GM19372 (cell line): ENCODE measurements at regions not wholly inside any gene's neighbourhood (a gene's known extent, or its start where the extent isn't known, plus 50 kb on each side); places are given as distances from the start of the nearest gene placed in this dataset.
"Not testable (repeated sequence)": the region's sequence is repeated elsewhere in the genome, so short reads cannot be mapped to it uniquely, and the experiment has no call there.

Source experiments
- ATAC-seq: cut with Tn5 transposase; IDR thresholded peaks from one replicate; pipeline ENCODE4 v1.9.1; 2021; ENCODE audit warnings: mild to moderate bottlenecking, low read depth, moderate library complexity; ENCODE audit not compliant: unreplicated experiment

DNA sequence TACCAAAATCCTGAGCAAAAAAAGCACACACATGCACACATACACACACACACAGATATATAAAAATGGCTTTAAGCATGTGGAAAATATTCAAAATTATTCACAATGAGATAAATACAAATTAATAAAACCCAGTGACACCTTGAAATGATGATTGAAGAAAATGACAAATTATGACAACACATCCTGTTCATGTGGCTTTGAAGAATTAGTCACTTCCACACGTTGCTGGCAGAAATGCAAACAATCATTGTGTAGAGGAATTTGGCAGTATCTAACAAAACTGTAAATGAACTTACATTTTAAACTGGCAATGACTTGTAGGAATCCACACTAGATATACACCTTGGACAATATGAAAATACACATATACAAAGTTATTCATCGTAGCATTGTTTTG lies 95.8 kb upstream of the RGPD4 start:
- no peak for ATAC-seq

DNA sequence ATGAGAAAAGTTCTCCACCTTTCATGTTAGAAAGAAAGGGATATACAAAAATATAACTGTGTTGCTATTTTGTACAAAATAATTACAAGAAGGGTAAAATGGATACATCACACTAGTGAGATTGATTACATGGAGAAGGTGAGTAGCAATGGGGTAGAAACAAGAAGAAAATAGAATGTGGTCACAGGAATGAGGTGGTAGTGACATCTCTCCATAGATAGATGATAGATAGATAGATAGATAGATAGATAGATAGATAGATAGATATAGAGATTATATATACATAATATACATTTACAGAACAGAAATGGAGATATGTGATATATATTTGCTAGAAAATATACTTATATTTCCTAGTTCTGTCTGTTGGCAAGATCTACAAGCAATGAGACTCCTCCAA lies 95.3 kb upstream of the RGPD4 start:
- no peak for ATAC-seq

DNA sequence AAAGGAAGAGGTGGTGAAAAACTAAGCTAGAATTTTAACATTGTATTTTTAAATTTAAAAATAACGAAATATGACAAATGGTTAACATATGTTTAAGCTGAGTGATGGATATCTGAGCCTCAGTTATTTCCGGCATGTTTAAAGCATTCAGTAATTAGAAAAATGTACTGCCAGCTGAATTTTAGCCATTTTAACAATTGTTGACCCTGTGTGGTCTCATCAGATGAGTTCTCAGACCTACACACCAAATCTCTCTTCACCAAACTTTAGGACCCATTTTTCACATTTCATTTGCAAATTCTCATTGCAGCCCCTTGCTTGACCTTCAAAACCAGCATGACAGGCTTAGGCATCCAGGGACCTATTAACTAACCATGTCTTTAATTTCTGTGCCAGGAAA lies 91.5 kb upstream of the RGPD4 start:
- no peak for ATAC-seq

DNA sequence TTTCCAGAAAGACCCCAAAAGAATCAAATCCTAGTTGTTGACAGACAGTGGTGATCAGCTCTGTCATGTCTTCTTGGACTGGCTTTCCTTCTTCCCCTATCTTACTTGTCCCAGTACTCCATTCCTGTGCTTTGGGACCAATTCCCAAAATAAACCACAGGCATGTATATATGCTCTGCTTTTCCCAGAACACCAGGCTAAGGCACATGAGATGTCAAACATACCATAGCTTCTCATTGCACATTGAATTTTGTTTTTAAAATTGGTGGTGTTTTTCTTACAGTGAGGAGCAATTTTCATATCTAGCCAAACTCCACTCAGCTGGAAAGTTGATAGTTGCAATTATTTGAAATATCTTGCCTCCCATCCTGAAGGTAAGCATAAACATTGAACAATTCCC lies 88.9 kb upstream of the RGPD4 start:
- no peak for ATAC-seq

DNA sequence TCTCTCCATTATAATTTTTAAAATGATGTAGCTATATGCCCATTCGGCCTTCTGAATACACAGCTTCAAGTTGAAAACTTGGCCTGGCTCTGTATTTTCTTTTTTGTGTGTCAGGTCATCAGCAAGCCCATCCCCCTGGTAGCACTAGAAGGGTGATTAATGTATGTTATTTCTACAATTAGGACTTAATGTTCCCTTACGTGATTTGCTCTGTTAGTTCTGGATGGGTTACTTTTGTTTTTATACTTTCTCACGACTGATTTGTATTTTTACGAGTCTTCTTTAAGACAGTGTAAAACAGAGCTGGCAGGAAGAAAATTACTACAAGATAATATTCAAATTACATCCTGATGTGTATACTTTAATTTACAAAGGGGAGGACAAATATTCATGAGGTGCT lies 88.4 kb upstream of the RGPD4 start:
- ATAC-seq = no peak

DNA sequence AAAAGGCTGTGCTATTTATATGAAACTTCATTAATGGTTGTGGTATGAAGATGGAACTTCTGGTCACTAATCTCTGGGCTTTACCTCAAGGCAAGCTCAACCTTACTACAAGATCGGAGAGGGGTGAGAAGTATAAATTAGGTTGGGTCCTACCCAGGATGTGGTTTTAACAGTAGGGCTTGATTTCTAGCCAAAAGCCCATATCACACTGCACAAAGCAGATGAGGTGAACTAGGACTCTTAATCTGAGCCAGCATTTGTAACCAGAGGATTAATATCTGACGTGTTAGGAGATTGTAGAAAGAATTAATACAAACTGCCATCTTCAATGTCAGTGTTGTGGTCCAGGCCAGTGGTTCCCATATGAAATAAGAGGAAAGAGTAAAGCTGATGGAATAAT lies 86.4 kb upstream of the RGPD4 start:
- no peak for ATAC-seq

DNA sequence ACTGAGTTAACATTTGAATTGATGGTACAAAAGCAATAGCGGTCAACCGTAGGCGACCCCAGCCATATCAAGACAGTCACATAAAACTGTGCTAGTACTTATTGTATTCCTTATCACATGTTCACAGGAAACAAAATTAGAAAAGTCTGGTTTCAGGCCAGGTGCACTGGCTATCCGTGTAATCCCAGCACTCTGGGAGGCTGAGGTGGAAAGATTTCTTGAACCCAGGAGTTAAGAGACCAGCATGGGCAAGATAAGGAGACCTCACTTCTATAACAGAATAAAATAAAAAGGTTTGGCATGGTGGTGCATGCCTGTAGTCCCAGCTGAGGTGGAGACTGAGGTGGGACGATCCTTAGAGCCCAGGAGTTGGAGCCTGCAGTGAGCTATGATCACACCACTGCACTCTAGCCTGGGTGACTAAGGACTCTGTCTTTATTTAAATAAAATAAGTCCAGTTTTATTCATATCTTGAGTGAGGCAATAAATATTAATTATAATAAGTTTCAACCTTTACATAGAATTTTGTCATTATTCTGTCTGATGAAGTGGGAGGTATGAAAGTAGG lies 84.1 kb upstream of the RGPD4 start:
- ATAC-seq = no peak

DNA sequence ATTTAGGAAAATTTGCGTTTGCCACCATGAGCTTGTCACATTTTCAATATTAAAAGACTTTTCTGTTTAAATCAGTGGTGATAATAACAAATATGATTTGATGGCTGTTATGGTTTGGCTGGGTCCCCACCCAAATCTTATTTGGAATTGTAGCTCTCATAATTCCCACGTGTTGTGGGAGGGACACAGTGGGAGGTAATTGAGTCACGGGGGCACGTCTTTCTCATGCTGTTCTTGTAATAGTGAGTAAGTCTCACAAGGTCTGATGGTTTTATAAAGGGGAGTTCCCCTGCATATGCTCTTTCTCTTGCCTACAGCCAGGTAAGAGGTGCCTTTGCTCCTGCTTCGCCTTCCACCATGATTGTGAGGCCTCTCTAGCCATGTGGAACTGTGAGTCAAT lies 83.4 kb upstream of the RGPD4 start:
- no peak for ATAC-seq

DNA sequence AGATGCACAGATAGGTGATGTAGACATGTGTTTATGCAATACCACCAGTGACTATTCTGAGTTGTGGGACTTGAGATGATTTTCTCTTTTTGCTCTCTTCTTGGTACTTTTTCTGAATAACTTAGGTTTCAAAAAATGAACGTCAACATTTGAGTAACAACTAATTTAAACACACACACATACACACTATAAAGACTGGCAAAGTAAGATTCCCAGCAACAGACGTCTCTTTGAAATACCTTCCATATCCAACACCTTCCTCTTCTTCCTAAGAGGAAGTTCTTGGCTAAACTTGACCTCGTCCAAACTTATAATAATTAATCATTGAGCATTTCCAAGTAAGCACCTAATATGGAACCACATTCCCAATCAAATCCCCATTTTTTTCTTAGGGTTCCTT lies 81.6 kb upstream of the RGPD4 start:
- ATAC-seq = no peak

DNA sequence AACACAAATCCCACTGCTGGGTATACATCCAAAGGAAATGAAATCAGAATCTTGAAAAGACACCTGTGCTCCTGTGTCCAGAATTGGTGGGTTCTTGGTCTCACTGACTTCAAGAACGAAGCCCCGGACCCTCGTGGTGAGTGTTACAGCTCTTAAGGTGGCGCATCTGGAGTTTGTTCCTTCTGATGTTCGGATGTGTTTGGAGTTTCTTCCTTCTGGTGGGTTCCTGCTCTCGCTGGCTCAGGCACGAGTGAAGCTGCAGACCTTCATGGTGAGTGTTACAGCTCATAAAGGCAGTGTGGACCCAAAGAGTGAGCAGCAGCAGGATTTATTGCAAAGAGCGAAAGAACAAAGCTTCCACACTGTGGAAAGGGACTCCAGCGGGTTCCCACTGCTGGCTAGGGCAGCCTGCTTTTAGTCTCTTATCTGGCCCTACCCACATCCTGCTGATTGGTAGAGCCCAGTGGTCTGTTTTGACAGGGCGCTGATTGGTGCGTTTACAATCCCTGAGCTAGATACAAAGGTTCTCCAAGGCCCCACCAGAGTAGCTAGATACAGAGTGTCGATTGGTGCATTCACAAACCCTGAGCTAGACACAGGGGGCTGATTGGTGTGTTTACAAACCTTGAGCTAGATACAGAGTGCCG lies 80.0 kb upstream of the RGPD4 start:
- ATAC-seq = not testable (repeated sequence)

DNA sequence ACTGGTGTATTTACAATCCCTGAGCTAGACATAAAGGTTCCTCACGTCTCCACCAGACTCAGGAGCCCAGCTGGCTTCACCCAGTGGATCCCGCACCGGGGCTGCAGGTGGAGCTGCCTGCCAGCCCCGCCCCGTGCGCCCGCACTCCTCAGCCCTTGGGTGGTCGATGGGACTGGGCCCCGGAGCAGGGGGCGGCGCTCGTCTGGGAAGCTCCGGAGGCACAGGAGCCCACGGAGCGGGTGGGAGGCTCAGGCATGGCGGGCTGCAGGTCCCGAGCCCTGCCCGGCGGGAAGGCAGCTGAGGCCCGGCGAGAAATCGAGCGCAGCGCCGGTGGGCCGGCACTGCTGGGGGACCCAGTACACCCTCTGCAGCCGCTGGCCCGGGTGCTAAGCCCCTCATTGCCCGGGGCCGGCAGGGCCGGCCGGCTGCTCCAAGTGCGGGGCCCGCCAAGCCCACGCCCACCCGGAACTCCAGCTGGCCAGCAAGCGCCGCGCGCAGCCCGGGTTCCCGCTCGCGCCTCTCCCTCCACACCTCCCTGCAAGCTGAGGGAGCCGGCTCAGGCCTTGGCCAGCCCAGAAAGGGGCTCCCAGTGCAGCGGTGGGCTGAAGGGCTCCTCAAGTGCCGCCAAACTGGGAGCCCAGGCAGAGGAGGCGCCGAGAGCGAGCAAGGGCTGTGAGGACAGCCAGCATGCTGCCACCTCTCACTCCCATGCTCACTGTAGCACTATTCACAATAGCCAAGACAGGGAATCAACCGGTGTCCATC lies 79.3 kb upstream of the RGPD4 start:
- not testable (repeated sequence) for ATAC-seq

DNA sequence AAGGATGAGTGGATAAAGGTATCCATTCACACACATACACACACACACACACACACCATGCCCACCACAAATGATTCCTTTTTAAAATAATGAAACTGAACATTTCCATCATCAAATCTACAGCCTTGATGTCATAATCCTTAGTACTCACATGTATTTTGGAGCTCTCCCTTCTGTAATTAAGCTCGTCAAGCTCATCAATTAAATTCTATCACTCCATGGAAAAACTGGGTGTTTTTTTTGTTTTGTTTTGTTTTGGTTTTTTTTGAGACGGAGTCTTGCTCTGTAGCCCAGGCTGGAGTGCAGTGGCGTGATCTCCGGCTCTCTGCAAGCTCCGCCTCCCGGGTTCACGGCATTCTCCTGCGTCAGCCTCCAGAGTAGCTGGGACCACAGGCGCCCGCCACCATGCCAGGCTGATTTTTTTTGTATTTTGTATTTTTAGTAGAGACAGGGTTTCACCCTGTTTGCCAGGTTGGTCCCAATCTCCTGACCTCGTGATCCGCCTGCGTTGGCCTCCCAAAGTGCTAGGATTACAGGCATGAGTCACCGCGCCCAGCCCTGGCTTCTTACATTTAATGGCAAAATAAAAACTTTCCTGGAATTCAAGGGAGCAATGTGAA lies 78.6 kb upstream of the RGPD4 start:
- no peak for ATAC-seq

DNA sequence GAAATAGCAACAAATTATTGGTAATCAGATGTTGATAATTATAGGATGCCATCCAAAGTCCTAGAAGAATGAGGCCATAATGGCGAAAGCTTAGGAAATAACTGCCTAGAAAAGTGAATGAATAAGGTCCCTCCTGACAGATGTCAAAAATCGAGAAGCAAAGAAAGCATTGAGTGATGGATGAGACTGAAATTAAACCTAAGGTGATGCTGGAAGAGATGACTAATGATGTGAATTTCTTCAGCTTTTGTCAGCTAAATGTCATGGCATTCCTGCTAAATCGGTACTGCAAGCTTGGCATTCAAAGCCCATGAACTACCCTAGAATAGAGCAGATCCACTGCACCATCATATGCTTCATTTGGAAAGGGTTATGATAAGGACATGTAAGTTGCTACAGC lies 74.8 kb upstream of the RGPD4 start:
- ATAC-seq = no peak

DNA sequence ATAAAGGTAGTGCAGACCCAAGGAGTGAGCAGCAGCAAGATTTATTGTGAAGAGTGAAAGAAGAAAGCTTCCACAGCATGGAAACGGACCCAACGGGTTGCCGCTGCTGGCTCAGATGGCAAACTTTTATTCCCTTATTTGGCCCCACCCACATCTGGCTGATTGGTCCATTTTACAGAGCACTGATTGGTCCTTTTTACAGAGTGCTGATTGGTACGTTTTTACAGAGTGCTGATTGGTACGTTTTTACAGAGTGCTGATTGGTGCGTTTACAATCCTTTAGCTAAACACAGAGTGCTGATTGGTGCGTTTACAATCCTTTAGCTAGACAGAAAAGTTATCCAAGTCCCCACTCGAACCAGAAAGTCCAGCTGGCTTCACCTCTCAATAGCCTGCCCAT lies 72.9 kb upstream of the RGPD4 start:
- ATAC-seq = not testable (repeated sequence)

DNA sequence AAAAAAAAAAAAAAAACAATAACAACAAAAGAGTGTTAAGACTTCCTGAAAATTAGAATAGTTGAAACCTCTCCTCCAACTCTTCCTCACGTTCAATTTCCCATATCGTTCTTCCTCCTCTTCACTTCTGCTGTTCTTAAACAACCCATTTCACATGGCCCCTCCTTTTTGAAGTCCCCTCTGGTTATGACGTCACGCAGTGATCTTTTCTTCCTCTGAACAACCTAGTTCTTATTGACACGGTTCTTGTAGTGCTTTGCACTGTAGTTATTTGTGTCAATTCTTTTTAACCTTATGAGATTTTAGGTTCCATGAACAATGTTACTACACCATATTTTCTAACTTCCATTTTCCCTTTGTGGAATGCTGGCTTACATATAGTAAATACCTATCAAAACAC lies 69.5 kb upstream of the RGPD4 start:
- no peak for ATAC-seq

DNA sequence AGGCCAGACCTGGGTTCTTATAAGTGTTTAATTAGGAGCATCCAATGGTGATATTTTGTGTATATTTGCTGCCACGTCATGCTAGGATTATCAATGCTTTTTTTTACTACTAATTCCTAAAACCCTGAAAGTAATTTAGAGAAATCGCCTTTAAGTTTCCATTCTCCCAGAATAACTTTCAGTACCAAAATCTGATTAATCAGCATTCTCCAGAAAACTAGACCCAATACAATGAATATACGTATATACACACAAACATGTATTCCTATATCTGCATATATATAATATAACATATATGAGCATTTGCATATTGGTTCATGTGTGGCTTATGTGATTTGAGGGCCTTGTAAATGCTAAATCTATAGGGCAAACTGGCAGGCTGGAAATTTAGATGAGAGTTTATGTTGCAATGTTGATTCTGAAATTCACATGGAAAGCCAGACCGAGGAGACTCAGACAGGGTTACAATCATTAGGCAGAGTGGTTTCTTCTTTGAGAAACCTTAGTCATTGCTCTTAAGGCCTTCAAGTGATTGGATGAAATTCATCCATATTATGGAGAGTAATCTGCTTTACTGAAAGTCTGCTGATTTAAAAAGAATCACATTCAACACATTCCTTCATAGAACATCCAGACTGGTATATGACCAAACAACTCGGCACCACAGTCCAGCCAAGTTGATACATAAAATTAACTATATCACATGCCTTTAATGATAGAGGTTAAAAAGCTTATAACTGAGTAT lies 65.9 kb upstream of the RGPD4 start:
- ATAC-seq = no peak

DNA sequence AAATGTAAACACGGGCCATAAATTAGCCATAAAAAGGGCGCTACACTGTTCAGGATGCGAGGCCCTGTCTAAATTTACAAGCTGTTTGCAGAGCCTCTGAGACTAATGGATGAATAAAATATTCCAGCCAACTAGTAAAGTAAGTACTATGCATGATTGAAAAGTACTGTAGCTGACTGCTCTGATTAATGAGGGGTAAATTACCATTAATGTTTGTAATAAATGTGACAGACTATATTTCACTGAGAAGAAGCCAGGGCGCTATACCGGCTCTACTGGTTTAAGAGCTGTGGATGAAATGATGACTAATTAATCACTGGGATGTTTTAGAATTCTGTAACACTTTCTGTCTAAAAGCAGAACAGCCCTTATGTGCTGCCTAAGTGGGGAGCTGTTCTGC lies 54.3 kb upstream of the RGPD4 start:
- ATAC-seq = no peak

DNA sequence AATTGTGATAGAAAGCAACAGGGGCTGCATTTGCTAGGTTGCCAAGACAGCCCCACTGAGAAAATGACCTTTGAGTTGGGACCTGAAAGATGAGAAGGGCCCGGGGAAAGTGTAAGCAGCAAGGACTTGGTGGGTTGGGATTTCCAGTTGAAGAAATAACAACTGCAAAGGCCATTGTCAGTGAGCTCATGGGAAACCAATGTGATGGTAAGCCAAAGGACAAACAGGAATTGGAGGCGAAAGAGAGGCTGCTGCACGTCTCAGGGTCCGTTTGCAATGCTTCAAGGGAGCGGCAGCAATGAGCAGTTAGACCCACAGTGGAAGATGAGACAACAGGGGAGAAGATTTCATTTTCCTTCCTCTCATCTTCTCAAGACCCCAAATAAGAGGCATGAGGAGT lies 51.5 kb upstream of the RGPD4 start:
- no peak for ATAC-seq

DNA sequence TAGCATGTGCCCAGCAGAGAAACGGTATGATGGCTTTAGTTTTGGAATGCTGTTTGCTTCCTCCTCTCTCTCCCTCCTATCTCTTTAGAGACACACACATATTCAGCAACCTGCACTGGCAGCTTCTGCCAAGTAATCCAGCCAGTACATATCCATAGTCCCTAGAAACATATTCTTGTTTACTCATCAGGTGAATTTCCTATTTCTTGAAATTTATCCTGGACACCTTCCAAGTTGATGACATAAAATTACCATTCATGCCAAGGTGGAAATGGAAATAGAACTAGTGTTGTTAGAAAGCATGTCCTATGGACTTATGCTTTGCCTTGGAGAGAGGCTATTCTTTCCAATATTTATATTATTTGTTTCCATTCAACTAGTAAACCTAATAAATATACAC lies 50.9 kb upstream of the RGPD4 start:
- no peak for ATAC-seq

DNA sequence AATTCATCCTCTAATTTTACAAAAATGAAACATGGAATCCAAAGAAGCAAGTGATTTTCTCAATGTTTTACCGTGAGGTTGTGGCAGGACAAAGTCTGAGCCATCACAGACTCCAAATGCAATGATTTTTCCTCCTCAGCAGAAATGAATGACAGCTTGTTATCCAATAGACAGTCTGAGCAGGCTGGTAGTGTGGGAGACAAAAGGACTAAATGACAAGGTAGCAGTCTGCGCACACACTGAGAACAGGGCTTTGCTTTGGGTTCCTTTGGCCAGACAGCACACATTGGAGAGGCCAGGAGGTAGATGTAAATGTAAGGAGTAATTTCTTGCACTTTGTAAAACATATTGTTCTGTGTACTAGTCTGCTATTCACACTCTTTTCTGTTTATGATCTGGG lies 50.3 kb upstream of the RGPD4 start:
- no peak for ATAC-seq
